Activated T-helper 1 cell treated with anti-CD3 and anti-CD28 coated beads, Interleukin-12 subunit alpha, Interleukin-12 subunit beta, Interleukin-2, Interleukin-4 antibody, amounts not matched to agents 30 ng/mL and 10 ng/mL and 1 ng/mL, durations not matched to agents 14 hours and 24 hours and 36 hours (primary cell): ENCODE measurements at regions not wholly inside any gene's neighbourhood (a gene's known extent, or its start where the extent isn't known, plus 50 kb on each side); places are given as distances from the start of the nearest gene placed in this dataset.

Experiments used
- DNase-seq: peaks from one replicate; pipeline ENCODE4 v3.0.0; 2021; ENCODE audit warnings: low spot score
- H3K27ac Mint-ChIP-seq: one replicate; pipeline ENCODE4 v1.8.0; 2021; ENCODE audit warnings: mild to moderate bottlenecking, mixed read lengths
- H3K27me3 Mint-ChIP-seq: one replicate; pipeline ENCODE4 v1.8.0; 2022; ENCODE audit warnings: mild to moderate bottlenecking, moderate library complexity, mixed read lengths; ENCODE audit not compliant: insufficient read depth
- H3K36me3 Mint-ChIP-seq: one replicate; pipeline ENCODE4 v1.8.0; 2021; ENCODE audit warnings: low read depth, mixed read lengths
- H3K4me1 Mint-ChIP-seq: one replicate; pipeline ENCODE4 v1.8.0; 2021; ENCODE audit warnings: low read depth, mixed read lengths
- H3K4me3 Mint-ChIP-seq: one replicate; pipeline ENCODE4 v1.8.0; 2021; ENCODE audit warnings: mild to moderate bottlenecking, moderate library complexity, mixed read lengths
- H3K9me3 Mint-ChIP-seq: one replicate; pipeline ENCODE4 v1.8.0; 2021; ENCODE audit warnings: mixed read lengths
- intact Hi-C: fragments of 100-400 bp; cut with micrococcal nuclease; formaldehyde crosslinking; loops from one replicate; pipeline ENCODE4 v1.15.1; 2024

DNA sequence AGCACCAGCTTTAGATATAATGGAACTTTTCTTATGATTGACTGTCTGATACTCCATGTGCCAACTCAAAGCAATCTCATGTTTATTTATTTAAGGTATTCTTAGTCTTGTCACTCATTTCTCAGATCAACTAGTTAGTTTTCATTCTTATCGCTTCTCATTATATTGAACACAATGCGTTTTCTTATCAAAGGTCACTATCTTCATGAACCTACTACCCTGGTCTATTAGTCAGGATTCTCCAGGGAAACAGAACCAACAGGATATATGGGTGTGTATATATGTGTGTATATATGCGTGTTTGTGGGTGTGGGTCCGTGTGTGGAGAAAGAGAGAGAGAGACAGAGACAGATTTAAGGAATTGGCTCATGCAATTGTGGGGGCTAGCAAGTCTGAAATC, 619.9 kb downstream of the ZEB2 start:
- no peaks in the 10 kb centered on the region for H3K36me3 Mint-ChIP-seq
- DNase-seq = no peak
- H3K27ac Mint-ChIP-seq = no peak overlapping the region
- no peaks in the 10 kb centered on the region for H3K9me3 Mint-ChIP-seq
- no peak overlapping the region for H3K4me3 Mint-ChIP-seq
- peaks cover 18% of the 10 kb centered on the region for H3K27me3 Mint-ChIP-seq
- intact Hi-C loops = loop anchor here (2.0 to 5.0 kb wide), 4 partner anchors 37 to 425 kb away; no protein-coding TSS in a partner anchor
- H3K4me1 Mint-ChIP-seq = peaks cover 20% of the 10 kb centered on the region

DNA sequence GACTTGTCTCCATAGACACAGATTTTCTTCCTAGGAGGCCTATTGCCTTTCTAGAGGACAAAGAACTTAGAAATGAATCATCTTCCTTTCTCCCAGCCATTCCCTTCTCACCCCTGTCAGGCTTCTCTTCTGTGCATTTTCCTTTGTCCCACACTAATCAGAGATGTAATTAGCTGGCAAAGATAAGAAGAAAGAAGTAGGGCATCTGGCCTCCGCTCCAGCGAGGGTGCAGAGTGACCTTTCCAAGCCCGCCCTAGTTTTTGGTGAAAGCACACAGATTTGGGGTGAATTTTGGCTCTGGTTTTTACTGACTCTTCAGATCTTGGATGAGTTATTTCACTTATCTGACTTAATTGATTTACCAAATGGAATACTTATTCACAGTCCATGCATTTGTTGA, 626.5 kb downstream of the ZEB2 start:
- H3K9me3 Mint-ChIP-seq = no peaks in the 10 kb centered on the region
- no peak overlapping the region for H3K27ac Mint-ChIP-seq
- H3K27me3 Mint-ChIP-seq = peaks cover 15% of the 10 kb centered on the region
- H3K4me1 Mint-ChIP-seq = no peaks in the 10 kb centered on the region
- no peak overlapping the region for H3K4me3 Mint-ChIP-seq
- intact Hi-C loops = no loop called here
- H3K36me3 Mint-ChIP-seq = no peaks in the 10 kb centered on the region
- DNase-seq = no peak

DNA sequence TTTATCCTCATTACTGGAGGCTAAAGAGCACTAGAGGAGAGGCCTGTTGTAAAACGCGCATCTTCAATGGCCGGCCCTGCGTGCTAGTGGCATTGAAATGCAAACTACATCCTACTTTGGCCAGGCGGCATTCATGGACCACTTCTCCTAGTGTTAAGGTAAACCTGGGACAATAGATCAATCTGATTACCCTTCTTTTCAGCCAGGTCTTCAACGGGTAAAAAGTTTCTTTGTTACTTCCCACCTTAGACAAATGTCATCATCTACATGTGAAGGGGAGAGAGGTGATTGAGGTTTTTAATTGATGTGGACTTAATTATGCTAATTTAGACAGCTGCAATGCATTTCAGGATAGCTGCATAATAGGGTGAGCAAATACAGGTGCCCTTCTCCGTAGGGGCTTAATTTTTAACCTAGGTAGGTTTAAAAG, 628.0 kb downstream of the ZEB2 start:
- Mint-ChIP-seq H3K4me1 (no peaks in the 10 kb centered on the region), H3K4me3 (no peak overlapping the region), H3K27ac (no peak overlapping the region), H3K36me3 (no peaks in the 10 kb centered on the region), H3K9me3 (no peaks in the 10 kb centered on the region), H3K27me3 (peaks cover 16% of the 10 kb centered on the region)
- DNase-seq = no peak
- intact Hi-C loops = no loop called here

DNA sequence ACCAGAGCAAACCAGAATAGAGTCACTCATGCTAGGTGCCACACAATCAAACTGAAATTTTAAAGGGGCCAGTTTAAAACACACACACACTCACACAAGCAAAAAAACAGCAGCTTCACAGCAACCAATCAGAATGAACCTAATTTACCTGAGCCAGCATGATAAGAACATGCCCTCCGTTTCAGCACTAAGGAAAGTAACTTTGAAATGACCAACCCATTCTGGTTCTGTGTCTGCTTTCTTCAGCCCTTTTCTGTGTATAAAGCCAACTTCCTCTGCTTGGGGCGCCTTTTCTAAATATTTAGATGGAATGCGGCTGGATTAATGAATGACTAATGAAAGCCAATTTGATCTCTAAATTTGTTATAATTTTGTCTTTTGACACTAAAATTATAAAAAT, 629.1 kb downstream of the ZEB2 start:
- Mint-ChIP-seq H3K4me3 (no peak overlapping the region), H3K9me3 (no peaks in the 10 kb centered on the region), H3K27me3 (peaks cover 9% of the 10 kb centered on the region), H3K4me1 (no peaks in the 10 kb centered on the region), H3K27ac (no peak overlapping the region), H3K36me3 (no peaks in the 10 kb centered on the region)
- DNase-seq = no peak
- intact Hi-C loops = no loop called here

DNA sequence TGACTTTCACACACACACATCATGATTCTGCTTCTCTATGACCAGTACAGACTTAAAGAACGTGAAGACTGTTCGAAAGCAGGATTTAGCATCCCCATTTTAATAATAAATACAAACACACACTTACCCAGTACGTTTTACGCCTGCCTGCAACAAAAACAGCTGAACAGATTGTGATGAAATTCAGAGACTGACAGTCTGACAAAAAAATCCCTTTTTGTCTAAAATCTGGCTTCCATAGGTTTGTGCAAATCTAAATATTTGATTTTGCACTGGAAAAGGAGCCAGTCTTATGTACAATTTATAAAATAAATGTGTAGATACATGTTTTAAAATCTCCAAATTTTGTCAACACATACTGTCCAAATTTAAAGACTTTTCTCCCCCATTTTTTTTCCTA, 630.7 kb downstream of the ZEB2 start:
- Mint-ChIP-seq H3K9me3 (no peaks in the 10 kb centered on the region), H3K27ac (no peak overlapping the region), H3K4me3 (no peak overlapping the region), H3K27me3 (peaks cover 8% of the 10 kb centered on the region), H3K36me3 (no peaks in the 10 kb centered on the region), H3K4me1 (no peaks in the 10 kb centered on the region)
- DNase-seq = no peak
- intact Hi-C loops = no loop called here

DNA sequence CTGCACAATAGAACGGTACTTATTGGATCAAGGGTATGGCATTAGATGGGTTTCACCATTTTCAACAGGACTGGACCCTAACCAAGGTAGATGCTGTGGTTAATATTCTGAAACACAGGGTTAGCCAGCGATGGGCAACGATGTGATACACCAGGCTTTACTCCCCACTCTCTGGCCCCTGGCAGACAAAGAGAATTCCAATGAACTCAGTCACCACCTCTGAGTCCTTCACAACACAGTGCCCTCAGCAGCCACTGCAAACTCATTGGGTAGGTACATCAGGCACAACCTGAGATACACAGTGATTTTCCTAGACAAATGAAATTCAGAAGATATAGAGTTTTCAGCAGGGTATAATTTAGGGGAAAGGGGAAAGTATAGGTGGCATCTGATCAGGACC, 634.5 kb downstream of the ZEB2 start:
- Mint-ChIP-seq H3K9me3 (no peaks in the 10 kb centered on the region), H3K36me3 (no peaks in the 10 kb centered on the region), H3K27ac (no peak overlapping the region), H3K4me3 (no peak overlapping the region), H3K4me1 (no peaks in the 10 kb centered on the region), H3K27me3 (peaks cover 10% of the 10 kb centered on the region)
- no peak for DNase-seq
- intact Hi-C loops = no loop called here

DNA sequence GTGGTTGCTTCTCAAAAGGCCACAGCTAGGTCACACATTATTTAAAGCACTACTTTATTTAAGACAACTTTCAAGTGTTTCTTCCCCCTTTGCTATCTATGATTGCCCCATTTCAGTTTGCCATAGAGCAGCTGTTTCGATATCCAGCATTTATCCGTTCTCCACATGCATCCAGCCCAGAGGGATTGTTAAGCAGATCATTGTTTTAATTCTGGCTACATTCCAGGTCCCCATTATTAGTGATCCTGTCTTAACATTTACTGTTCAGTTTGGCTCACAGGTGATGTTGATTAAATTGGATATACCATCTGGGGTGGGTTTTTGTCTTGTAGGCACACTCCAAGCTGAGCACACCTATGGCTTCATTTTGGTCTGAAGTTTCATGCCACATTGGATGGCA, 638.7 kb downstream of the ZEB2 start:
- DNase-seq = no peak
- Mint-ChIP-seq H3K4me3 (no peak overlapping the region), H3K36me3 (no peaks in the 10 kb centered on the region), H3K4me1 (no peaks in the 10 kb centered on the region), H3K9me3 (peaks cover 6% of the 10 kb centered on the region), H3K27ac (no peak overlapping the region), H3K27me3 (peaks cover 2% of the 10 kb centered on the region)
- intact Hi-C loops = no loop called here

DNA sequence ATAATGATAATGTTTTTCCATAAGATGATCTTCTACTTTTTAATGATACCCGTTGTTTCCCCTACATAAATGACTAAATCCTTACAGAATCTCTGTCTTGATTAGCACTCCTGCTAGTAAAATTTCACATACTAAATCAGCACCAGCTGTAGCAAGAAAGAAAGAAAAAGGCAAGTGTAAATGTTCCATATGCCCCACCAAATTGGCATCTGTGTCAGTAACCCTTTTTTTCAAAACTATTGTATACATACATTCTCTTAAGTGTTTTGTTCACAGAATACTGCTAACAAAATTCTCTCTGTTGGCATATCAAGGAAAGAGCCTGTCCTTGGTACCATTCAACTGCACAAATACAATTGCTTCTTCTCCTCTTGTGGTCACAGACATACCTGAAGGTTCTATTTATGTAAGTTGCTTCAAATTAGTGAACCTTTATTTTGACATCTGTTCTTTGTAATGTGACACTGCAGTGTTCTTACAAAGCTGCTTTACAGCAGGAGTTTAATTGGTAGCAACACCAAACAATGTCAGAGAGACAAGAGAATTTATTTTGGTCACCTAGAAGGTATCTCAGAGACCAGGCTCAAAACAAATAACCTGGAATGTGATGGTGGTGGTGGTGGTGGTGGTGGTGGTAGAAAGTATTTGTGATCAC, 641.9 kb downstream of the ZEB2 start:
- intact Hi-C loops = no loop called here
- no peaks in the 10 kb centered on the region for H3K36me3 Mint-ChIP-seq
- peaks cover 13% of the 10 kb centered on the region for H3K9me3 Mint-ChIP-seq
- H3K27ac Mint-ChIP-seq = no peak overlapping the region
- no peak for DNase-seq
- H3K4me1 Mint-ChIP-seq = no peaks in the 10 kb centered on the region
- peaks cover 2% of the 10 kb centered on the region for H3K27me3 Mint-ChIP-seq
- H3K4me3 Mint-ChIP-seq = no peak overlapping the region

DNA sequence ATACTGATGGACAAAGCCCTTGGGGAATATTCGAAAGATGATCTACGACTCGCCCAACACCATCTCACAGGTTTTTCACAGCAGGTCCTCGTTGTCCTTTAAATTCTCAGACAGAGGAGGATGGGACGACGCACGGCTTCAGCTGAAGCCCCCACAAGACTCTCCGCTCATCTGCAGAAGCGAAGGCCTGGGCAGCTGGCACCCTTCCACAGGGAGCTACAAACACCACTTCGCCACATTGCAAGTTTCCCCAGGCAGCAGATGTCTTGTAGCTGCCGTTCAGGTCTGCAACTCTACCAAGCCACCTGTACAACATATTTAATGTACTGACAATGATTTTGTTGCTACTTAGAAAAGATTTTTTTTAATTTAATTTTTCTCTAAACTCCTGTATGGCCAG, 642.9 kb downstream of the ZEB2 start:
- H3K36me3 Mint-ChIP-seq = no peaks in the 10 kb centered on the region
- intact Hi-C loops = no loop called here
- no peaks in the 10 kb centered on the region for H3K4me1 Mint-ChIP-seq
- H3K4me3 Mint-ChIP-seq = no peak overlapping the region
- H3K27me3 Mint-ChIP-seq = peaks cover 2% of the 10 kb centered on the region
- H3K9me3 Mint-ChIP-seq = peaks cover 14% of the 10 kb centered on the region
- H3K27ac Mint-ChIP-seq = no peak overlapping the region
- DNase-seq = no peak

DNA sequence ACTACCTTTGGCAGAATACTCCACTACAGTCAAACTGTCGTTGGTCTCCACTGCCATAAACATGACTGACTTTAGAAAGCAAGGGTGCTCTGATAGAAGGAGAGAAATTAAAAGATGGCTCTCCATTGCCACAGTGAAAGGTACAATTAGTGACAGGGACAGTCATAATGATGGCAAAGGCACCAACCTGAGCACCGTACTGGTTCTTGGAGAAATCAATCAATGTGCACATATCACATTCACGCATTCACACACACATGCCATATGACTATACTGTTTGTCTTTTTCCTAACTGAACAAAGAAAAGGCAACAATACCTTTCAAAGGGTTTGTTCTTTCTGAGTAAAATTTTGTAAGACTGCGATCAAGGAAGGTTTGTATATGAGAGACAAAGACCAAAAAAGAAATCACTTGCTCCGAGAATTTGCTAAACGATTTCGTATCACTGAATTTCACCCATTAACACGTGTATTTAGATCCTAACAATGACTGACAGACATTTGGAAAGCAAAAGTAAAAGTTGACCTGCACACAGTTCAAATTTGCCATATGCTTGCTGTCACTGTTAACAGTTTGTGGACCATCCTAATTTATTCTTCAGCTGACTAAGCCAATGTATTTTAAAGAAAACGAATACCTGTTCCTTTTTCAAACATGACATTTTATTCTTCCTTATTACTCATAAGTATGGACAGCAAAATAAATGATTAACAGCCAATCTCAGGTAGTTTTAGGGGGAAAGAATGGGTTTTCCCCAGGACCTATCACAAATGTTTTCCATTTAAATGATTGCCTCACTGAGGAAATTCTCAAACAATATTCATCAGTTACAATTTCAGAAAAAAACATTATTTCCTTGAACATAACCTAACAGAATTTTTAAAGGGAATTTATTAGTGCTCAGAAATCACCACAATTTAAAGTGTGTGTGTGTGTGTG, 644.4 kb downstream of the ZEB2 start:
- H3K36me3 Mint-ChIP-seq = no peaks in the 10 kb centered on the region
- peaks cover 16% of the 10 kb centered on the region for H3K9me3 Mint-ChIP-seq
- H3K4me1 Mint-ChIP-seq = no peaks in the 10 kb centered on the region
- no peak overlapping the region for H3K4me3 Mint-ChIP-seq
- DNase-seq = no peak
- intact Hi-C loops = no loop called here
- H3K27me3 Mint-ChIP-seq = no peaks in the 10 kb centered on the region
- H3K27ac Mint-ChIP-seq = no peak overlapping the region

DNA sequence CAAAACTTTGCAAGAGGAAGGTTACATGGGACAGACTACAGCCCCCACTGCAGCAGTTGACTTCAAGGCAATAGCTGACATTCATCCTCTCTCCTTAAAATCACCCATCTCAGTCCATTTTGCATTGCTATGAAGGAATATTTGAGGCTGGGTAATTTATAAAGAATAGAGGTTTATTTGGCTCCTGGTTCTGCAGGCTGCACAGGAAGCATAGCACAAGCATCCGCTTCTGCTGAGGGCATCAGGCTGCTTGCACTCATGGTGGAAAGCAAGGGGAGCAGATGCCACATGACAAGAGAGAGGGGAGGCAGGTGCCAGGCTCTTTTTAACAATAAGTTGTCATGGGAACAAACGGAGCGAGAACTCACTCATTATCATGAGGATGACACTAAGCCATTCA, 646.0 kb downstream of the ZEB2 start:
- DNase-seq = no peak
- Mint-ChIP-seq H3K4me1 (no peaks in the 10 kb centered on the region), H3K9me3 (peaks cover 20% of the 10 kb centered on the region), H3K36me3 (no peaks in the 10 kb centered on the region), H3K27ac (no peak overlapping the region), H3K27me3 (no peaks in the 10 kb centered on the region), H3K4me3 (no peak overlapping the region)
- intact Hi-C loops = no loop called here

DNA sequence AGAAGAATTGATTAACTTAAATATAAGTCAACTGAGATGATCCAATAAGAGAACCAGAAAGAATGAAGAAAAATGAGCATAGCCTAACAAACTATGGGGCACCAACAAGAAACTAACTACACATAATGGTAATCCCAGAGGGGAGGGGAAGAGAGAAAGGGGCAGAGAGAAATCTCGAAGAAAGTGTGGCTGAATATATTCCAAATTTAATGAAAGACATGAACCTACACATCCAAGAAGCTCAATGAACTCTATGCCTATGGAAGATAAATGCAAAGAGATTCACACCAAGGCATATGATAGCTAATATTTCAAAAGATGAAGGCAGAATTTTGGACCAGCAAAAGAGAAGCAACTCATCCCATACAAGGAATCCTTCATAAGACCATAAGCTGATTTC, 649.2 kb downstream of the ZEB2 start:
- Mint-ChIP-seq H3K9me3 (peaks cover 20% of the 10 kb centered on the region), H3K27me3 (no peaks in the 10 kb centered on the region), H3K27ac (no peak overlapping the region), H3K36me3 (no peaks in the 10 kb centered on the region), H3K4me1 (no peaks in the 10 kb centered on the region), H3K4me3 (no peak overlapping the region)
- DNase-seq = no peak
- intact Hi-C loops = no loop called here

DNA sequence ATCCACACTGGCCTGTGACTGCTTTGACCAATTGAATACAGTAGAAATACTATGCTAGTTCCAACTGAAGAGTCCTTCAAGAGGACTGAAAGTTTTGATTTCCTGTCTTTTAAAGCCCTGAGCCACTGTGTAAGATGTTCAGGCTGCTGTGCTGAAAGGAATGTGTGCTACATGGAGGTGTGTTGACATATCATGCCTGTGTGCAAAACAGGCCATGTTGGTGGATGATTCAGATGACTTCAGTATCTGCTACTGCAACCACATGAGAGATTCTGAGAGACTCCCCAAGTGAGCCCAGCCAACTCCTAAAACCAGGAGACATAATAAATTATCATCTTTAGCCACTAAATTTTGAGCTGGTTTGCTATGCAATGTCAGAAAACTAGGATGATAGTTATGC, 662.9 kb downstream of the ZEB2 start:
- no peak for DNase-seq
- H3K27me3 Mint-ChIP-seq = no peaks in the 10 kb centered on the region
- H3K27ac Mint-ChIP-seq = no peak overlapping the region
- no peak overlapping the region for H3K4me3 Mint-ChIP-seq
- no peaks in the 10 kb centered on the region for H3K36me3 Mint-ChIP-seq
- peaks cover 5% of the 10 kb centered on the region for H3K9me3 Mint-ChIP-seq
- H3K4me1 Mint-ChIP-seq = no peaks in the 10 kb centered on the region
- intact Hi-C loops = no loop called here
